T-helper 2 cell (primary cell): ENCODE measurements at regions not wholly inside any gene's neighbourhood (a gene's known extent, or its start where the extent isn't known, plus 50 kb on each side); places are given as distances from the start of the nearest gene placed in this dataset.
A peak's percentile ranks its signal among the peaks of the same experiment; 100 is the strongest.

Source experiments
- DNase-seq, 5 experiments: peaks; one replicate each; pipeline versions ENCODE4 v3.0.0 to v3.0.0-alpha.2; 2012 to 2022

DNA sequence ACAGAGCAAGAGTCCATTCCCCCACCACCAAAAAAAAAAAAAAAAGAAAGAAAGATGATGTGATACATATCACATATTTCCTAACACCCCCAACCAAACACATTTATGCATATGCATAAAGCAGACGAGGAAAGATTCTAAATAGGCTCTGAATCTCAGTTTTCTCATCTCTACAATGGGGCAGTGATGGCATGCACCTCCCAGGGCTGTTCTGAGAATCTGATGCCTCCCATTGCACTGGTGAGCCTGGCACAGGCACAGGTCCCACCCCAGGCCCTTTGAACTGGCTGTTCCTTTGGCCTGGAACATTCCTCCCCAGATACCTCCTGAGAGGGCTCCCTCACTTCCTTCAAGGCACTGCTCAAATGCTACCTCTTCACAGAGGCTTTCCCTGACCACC, 116.5 kb downstream of the C9orf50 start:
- DNase-seq: no peak

DNA sequence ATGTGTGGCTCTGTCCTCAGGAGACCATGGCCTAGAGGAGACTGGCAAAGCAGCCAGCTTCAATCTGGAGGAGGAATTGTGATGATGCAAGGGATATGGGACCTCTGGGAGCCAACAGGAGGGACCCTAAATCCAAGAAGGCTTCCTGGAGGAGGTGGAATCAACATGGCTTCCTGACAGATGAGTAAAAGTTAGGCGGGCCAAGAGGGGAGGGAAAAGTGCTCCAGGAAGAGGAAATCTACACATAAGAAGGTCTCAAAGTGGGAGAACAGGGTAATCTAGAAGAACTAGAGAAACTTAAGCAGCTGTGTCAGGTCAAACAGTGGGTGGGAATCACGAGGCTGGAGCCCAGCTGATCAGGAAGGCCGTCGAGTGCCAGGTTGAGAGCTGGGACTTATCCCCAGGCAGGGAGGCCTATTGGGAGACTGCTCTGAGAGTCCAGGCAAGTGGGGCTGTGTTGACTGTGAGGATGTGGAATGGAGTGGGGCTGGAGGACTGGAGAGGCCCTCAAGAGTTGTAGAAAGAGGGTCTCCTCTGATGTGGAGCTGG, 119.1 kb downstream of the C9orf50 start:
- no peak for DNase-seq

DNA sequence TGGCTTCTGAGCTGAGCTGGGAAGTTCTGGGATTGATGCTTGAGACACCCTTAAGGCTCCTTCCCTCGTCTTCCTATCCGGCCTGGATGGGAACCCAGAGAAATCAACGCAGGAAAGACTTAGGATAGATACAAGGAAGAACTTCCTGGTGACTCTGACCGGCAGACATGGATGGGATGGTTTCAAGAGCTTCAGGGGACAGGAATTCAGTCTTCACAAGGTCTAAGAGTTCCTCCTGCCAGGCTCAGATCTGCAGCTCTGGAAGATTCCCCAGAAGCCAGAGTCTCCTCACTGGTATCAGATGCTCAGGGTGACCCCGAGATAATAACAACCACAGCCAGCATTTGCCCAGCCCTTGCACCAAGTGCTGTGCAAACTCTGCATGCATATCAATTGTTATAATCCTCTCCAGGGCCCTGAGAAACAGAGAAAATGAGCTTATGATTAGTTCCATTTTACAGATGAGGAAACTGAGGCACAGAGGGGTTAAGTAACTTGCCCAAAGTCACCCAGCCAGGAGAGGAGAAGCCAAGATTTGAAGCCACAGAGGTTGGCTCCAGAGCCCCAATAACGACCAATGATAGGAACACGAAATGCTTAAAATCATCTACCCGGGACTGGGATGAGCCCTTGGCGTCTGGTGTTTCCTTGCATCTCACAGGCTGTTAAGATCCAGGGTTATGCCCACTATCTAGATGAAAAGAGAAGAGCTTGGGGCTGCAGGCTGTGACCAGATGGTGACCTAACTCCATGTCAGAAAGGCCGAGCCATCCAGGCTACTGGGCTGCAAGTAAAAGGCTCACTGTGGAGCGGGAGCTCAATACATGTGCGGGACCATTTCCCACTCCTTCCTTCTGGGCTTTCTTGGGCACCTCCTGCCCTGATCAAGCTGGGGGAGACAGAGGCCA, 119.8 kb downstream of the C9orf50 start:
- DNase-seq: no peak

DNA sequence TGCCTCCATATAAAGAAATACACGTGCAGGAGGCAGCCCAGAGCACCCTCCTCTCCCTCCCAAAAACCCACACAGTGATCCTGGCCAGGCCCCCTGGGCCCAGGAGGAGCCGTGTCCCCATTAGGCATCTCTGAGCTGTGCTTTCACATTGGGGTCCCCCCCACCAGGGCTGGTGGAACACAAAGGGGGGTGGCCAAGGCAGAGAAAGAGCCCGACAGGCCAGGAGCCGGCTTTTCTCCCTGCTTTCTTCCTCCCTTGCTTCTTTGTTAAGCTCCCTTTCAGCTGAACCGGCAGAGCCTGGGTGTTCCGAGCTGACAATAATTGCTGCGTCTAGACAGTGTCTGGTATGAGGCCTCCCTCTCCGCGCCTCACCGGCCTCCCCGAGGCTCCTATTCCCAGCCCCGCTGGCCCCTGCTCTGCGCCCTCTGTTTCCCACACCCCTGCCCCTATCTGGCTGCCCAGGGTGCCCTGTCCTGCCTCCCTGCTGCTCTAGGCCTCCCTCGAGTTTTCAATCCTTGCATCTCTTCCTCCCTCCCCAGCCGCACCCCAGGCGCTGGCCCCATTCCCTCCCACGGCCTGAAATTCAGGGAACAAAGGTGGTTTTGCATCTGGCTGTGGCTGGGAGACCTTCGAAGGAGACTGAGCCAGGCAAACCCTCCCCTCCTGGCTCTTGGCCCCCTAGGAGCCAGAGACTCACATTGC, 120.6 kb downstream of the C9orf50 start:
- DNase-seq: no peak

DNA sequence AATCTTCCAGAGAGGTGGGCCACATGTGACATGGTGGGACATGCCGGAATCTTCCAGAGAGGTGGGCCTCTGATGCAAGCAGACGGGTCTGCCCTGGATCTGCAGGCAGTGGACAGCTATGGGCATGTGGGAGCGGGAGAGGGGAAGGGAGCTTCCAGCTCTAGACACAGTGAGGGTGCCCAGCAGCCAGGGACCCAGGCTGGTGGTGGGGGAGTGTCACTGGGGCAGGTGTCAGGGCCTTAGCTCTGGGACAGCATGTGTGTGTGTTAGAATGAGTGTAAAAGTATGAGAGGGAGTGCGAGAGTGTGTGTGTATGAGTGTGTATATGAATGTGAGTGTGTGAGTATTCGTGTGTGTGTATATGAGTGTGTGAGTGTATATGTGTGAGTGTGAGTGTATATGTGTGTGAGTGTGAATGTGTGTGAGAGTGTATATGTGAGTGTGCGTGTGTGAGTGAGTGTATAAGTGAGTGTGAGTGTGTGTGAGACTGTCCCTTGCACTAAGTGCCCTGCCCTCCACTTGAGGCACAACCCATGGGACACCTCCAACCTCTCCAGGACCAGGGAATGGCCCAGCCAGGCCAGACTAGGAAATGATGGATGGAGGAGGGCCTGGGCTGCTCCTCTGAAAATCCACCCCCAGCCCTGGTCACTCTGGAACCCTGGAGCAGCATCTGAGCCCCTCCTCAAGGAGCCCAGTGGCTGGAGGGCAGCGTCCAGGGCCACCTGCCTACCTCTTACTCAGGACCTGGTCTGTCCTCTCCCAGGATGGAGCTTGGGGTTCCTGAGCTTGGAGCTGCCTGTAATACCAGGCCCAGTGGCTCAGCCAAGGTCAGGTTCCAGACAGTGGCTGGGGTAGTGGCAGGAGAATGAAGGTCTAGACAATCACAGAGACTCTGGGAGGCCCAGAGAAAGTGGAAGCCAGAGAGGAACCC, 122.2 kb downstream of the C9orf50 start:
- no peak for DNase-seq

GRCh38 chr9:129497813-129498450, 123.0 kb downstream of the C9orf50 start:
- no peak for DNase-seq

DNA sequence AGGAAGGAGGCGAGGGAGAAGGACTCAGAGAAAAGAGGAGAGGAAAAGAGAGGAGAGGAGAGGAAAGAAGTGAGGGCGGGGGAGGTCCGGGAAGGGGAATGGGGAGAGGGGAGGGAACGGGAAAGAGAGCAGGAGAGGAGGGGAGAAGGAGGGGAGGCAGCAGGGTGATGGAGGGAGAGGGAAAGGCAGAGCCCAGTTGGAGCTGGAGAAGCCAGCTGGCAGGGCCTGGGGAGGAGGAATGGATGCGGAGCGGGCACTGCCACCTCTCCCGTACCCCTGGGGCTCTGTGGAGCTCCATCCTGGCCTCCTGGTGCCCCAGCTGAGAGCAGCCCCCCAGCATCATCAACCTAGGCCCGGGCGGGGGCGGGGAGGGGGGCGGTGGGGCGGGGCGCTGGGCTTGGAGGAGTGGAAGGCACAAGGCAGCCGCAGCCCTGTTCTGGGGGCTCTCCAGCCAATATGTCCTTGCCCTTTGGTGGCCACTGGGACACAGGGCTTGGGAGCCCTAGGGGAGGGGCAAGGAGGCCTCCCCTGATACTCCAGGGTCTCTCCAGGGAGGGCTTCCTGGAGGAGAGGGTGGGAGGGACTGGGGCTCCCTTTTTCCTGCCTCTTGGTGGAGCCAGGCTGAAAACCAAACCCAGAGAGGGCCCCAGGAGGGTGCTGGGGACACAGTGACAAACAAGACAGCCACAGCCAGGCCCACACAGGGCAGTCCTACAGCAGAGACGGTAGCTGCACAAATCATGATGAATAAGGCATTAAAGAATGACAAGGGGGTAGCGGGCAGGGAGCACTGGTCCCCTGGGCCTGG, 123.7 kb downstream of the C9orf50 start:
- DNase-seq: no peak

DNA sequence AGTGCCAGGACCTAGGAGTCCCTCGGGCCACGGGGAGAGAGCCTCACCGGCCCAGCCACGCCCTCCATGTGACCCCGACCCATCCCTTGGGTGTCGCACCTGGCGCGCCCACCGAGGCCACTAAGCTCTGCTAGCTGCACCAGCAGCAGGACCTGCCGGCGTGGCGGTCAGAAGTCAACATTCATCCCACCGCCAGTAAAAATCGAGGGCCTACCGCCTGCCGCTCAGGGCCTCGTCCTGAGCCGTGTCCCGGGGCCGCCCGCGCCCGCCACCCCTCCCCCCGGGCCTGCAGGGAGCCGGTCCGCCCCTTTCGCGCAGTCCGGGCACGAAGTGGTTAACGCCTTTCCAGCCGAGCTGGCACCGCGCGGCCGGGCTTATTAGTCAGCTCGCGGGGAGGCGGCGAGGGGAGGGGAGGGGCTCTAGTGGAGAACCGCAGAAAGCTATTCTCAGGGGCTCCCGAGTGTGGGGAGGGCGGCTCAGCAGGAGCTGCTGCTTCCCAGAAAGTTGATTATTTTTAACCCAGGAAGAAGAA, 124.4 kb downstream of the C9orf50 start:
- peak; percentile 44 to 80 (median 59) for DNase-seq

DNA sequence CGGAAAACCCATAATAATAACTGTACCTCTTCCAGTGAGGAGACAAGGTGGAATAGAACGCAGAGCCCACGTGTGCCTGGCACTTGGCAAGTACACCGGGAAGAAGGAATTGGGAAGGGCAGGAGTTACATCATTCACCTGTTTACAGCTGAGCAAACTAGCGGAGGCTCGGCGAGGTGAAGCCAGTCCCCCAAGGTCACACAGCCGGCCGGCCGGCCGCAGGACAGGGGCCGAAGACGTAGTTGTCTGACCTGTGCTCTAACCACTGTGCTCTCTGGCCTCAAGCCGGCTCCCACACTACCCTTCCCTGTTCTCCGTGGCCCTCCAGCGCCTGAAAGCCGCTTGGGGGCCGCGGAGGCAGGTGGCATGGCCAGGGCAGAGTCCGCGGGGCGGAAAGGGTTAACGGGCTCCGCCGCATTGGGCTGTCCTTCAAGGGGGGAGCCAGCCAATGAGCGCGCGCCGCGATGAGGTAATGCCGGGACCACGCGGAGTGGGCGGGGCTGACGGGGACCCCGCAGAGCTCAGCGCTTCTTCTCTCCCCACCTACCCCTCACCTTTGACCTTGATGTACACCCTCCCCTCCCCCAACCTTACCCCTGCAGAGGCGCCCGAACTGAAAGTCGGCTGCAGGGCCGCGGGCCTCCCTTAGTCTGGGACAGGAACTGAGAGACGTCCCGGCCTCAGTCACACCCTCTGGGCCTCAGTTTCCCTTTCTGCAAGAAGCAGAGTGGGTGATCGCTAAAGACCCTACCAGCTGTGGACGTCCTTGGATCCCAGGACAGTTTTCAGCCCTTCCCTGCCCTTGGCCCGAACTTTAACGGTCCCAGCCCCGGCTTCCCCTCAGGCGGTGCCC, 125.1 kb downstream of the C9orf50 start:
- peak; percentile 58 to 81 (median 75) for DNase-seq

- DNase-seq: no peak
Measured at GRCh38 chr9:129494113-129494789, 126.7 kb downstream of the C9orf50 start.

DNA sequence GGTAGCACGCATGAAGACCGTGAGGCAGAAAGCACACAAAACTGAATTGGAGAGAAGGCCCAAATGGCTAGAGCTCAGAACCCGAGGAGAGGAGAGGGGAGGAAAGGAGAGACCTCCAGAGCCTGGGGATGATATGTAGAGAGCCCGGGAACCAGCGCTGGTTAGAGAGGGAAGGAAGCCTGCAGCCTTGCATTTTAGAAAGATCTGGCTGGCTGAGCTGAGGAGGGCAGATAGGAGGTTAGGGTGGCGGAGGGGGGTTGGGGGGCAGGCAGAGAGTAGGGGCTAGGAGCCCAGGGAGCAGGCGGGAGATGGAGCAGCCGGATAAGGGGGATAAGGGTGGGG, 127.2 kb downstream of the C9orf50 start:
- DNase-seq: no peak

- DNase-seq: no peak
Measured at GRCh38 chr9:129493002-129493705, 127.7 kb downstream of the C9orf50 start.

DNA sequence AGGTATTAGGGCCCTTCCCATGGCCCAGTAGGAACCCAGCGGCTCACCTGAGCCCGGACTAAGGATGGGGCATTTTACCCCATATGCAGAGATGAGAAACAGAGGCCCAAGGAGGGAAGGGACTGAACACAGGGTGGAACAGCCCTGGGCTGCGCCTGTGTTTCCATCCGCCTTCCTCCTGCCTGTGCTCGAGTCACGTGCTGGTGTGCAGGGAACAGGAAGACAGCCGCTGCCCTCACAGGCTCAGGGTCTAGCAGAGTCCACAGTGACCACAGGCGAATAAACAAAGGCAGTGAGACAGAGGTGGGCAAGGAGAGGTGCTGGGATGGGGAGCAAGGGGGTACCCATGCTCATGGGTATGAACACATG, 129.4 kb downstream of the C9orf50 start:
- no peak for DNase-seq

DNA sequence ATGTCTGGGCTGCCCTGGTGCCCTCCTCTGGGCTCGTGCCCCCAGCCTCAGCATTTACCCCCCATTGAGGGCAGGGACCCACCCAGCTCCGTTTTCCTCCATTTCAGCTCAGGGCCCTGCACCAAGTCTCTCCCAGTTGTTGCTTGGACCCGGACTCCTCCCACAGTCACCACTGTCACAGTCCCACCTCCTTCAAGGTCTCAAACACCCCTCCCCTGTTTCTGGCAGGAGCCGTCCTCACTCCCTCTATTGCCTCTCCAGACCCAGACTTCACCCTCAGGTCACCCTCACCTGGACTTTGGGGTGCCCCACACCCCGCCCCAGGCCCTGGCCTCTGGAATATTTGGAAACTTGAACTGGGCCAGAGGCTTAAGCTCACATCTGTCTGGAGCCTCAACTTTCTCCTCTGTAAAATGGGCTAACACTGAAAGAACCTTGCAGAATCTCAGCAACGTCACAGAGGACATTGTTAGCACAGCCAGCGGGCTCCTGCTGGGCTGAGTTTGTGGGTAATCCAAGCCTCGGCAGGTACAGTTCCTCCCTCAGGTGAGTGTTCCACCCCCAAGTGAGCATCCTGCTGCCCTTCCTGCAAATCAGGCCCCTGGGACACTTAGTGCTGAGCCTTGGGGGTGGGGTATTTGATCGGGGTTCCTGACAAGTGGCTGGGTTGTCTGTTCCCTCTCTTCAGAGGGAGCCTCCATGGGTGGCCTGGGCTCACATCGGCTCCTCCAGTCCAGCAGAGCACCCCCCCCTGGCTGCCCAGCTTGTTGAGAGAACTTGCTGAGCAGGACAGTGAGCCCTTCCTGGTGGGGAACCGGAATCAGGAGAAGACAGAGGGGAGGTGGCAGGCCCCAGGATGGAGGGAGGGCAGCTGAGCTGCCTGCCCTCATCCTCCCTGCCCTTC, 130.1 kb downstream of the C9orf50 start:
- no peak for DNase-seq

DNA sequence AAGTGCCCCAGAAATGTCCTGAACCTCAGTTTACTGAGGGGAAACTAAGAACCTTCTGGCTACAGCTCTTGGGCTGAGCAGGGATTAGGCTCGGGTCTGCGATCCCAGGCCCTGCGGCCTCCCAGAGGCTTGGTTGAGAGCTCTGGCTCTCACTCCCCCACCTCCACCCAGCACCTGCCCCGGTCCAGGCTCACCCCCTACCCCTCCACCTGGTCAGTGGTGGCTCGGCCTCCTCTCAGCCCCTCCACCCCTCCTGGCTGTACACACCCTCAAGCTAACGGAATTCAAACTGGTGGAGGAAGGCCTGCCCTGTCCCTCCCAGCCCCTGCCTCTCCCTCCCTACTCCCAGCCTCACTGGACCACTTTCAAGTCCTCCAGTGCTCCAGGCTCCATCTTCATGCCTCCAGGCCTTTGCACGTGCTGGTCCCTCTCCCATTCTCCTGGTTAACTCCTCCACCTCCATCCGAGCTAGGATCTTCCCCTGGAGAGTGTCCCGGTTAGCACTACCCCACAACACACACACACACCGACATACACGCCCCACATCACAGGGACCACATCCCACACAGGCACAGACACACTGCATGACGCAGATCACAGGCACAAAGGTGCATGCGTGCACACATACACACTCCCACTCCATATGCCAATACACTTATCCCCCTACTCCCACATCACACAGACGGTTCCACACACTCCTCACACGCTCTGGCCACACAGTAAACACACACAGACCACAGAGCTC, 130.9 kb downstream of the C9orf50 start:
- DNase-seq: peak in 3 of 5 experiments; percentile 58 to 69 (median 62)

DNA sequence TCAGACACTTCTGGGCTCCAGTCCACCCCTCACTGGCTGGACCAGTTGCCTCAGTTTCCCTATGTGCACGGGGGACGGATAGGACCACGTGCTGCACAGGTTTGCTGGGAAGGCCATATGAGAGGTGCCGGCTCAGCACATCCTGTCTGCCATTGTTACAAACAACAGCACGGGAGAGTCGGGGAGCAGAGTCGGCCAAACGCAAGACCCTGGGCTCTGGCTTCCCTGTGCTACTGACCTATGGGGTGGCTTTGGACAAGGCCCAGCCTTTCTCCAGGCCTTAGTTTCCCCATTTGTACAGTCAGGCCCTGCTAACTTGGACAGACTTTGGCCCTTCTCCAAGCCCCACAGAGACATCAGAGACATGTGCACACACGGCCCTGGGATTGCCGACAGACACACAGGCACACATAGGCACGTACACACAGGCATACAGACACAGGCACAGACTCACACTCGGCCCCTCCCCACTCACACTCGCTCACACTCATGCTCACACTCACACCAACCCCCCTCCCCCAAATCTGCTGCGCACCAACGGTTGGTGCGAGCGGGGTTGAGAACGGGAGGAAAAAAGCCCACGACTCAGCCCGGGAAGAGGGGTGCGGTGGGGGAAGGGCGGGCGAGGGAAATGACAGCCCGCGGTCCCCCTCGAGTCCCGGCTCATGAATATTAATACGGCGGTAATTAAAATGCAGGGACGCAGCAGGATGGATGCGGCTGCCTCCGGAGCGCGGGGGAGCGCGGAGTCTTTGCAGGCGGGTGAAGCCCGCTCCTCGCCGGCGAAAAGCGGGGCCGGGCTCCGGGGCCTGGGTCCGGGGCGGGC, 133.0 kb downstream of the C9orf50 start:
- DNase-seq: peak in 3 of 5 experiments; percentile 21 to 60 (median 30)
